ENCODE measurements at regions not wholly inside any gene's neighbourhood (a gene's known extent, or its start where the extent isn't known, plus 50 kb on each side); places are given as distances from the start of the nearest gene placed in this dataset.

DNA sequence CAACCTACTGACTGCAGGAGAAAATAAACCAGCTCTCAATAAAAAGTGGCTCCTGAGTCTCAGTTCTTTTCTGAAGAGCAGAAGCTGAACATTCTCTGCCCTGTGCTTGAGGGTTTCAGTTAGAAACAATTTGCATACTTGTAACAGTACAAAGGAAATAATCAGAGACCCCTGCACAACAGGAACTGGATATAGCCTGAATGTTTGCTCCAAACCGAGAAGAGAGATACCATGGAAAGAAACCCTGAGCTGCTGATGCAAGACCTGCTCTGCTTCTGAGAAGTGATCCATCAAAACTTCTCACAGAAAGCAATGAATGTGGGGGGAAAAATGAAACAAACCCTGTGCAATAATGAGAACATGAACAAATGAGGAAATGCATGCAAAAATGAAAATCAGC, 592.9 kb downstream of the SEMA5A start:
- H3K4me3 ChIP-seq (ENCODE audit: low read length): no peak overlapping the region
- no peak overlapping the region for H3K9ac ChIP-seq (ENCODE audit: low read depth, low read length)
- no peaks in the 10 kb centered on the region for H3K36me3 ChIP-seq (ENCODE audit: insufficient read depth, low read depth, low read length)
- H3K4me1 ChIP-seq (ENCODE audit: insufficient read depth, low read length): no peaks in the 10 kb centered on the region
- H3K9me3 ChIP-seq (ENCODE audit: insufficient read depth, low read depth, low read length): no peaks in the 10 kb centered on the region
- no peak overlapping the region for H3K27ac ChIP-seq (ENCODE audit: low read length)
- H3K27me3 ChIP-seq (ENCODE audit: insufficient read depth, low read length): no peaks in the 10 kb centered on the region

DNA sequence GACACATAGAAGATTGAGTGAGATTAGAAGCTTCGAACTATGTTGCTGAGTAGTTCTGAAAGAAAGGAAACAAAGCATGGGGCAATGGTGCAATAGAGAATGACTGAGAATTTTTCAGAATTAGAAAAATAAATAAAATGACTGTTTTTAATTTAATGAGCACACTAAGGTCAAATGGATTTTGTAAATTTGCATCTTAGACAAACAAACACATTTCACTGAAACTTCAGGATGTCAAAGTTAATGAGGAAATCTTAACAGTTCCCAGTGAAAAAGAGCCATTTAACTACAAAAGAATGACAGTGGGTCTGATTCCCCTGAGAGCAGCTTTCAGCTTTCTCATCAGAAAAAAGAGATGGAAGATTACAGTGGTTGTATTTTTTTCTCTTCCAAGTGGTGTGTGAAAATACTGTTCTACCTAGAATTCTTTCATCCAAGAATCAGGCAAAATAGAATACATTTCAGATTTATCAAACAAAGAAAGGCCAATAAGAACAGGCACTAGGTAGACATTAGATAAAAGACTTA, 591.9 kb downstream of the SEMA5A start:
- H3K36me3 ChIP-seq (ENCODE audit: insufficient read depth, low read depth, low read length): no peaks in the 10 kb centered on the region
- H3K9me3 ChIP-seq (ENCODE audit: insufficient read depth, low read depth, low read length): no peaks in the 10 kb centered on the region
- H3K27me3 ChIP-seq (ENCODE audit: insufficient read depth, low read length): no peaks in the 10 kb centered on the region
- no peaks in the 10 kb centered on the region for H3K4me1 ChIP-seq (ENCODE audit: insufficient read depth, low read length)
- no peak overlapping the region for H3K4me3 ChIP-seq (ENCODE audit: low read length)
- H3K9ac ChIP-seq (ENCODE audit: low read depth, low read length): no peak overlapping the region
- H3K27ac ChIP-seq (ENCODE audit: low read length): no peak overlapping the region

GRCh38 chr5:8954801-8955200, 591.1 kb downstream of the SEMA5A start:
- Histone ChIP-seq H3K9ac (ENCODE audit: low read depth, low read length) (no peak overlapping the region), H3K36me3 (ENCODE audit: insufficient read depth, low read depth, low read length) (no peaks in the 10 kb centered on the region), H3K9me3 (ENCODE audit: insufficient read depth, low read depth, low read length) (no peaks in the 10 kb centered on the region), H3K4me1 (ENCODE audit: insufficient read depth, low read length) (no peaks in the 10 kb centered on the region), H3K27me3 (ENCODE audit: insufficient read depth, low read length) (no peaks in the 10 kb centered on the region), H3K27ac (ENCODE audit: low read length) (no peak overlapping the region), H3K4me3 (ENCODE audit: low read length) (no peak overlapping the region)

DNA sequence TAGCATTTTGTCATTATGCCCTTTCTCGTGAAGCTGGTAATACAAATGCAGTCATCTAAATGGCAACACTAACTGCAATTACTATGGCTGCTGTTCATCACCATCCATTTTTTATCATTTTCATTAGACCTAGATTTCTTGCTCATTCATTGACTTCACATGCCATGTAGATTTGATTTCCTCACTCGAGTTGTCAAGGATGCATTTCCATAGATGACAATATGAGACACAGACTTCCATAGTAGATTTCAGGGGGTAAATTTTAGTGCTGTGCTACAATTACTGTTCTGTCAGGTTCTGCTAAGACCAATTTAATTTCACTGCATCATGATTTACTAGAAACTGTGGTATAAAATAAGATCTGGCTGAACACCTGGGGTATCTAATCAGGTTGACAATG, 589.2 kb downstream of the SEMA5A start:
- Histone ChIP-seq H3K4me1 (ENCODE audit: insufficient read depth, low read length) (no peaks in the 10 kb centered on the region), H3K27me3 (ENCODE audit: insufficient read depth, low read length) (no peaks in the 10 kb centered on the region), H3K9ac (ENCODE audit: low read depth, low read length) (no peak overlapping the region)

DNA sequence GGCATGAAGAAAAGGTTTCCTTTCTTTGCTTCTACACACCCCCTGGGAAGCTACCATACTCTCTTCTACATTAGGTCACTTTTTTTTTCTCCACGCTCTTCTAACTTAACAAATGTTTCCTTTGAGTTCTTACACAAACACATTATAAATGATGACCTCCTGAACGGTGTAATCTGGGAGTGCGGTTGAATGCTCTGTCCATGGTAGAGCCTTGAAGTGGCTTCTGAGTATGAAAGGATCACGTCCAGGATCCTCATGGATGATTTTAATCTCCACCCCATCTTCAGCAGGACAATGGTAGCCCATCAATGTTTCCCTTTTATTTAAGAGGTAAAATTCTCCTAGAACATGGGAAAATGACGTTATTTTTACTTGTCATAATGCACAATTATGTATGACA, 587.3 kb downstream of the SEMA5A start:
- no peaks in the 10 kb centered on the region for H3K27me3 ChIP-seq (ENCODE audit: insufficient read depth, low read length)
- no peaks in the 10 kb centered on the region for H3K9me3 ChIP-seq (ENCODE audit: insufficient read depth, low read depth, low read length)
- no peak overlapping the region for H3K4me3 ChIP-seq (ENCODE audit: low read length)
- no peak overlapping the region for H3K27ac ChIP-seq (ENCODE audit: low read length)
- no peak overlapping the region for H3K9ac ChIP-seq (ENCODE audit: low read depth, low read length)
- no peaks in the 10 kb centered on the region for H3K4me1 ChIP-seq (ENCODE audit: insufficient read depth, low read length)
- no peaks in the 10 kb centered on the region for H3K36me3 ChIP-seq (ENCODE audit: insufficient read depth, low read depth, low read length)

More for the DNA sequence above, 589.2 kb downstream of the SEMA5A start:
- Histone ChIP-seq H3K27ac (ENCODE audit: low read length) (no peak overlapping the region), H3K9me3 (ENCODE audit: insufficient read depth, low read depth, low read length) (no peaks in the 10 kb centered on the region), H3K36me3 (ENCODE audit: insufficient read depth, low read depth, low read length) (no peaks in the 10 kb centered on the region), H3K4me3 (ENCODE audit: low read length) (no peak overlapping the region)

DNA sequence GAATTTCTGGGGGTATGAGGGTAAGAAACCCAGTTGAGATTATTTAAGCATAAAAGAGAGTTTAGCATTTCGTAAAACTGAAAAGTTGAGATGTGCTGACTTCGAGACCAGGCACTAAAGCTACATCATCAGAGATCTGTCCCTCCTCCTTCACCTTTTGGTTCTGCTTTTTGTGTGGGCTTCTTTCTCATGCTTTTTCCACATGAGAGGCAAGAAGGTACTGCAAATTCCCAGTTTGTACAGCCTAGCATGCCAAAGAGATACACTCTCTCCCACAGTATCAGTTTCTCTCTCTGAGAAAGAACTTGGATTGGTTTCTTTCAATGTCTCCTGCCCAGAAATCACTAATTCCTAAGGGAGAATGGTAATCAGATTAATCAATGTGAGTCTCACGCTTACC, 584.7 kb downstream of the SEMA5A start:
- Histone ChIP-seq H3K4me3 (ENCODE audit: low read length) (no peak overlapping the region), H3K9me3 (ENCODE audit: insufficient read depth, low read depth, low read length) (no peaks in the 10 kb centered on the region), H3K4me1 (ENCODE audit: insufficient read depth, low read length) (no peaks in the 10 kb centered on the region), H3K36me3 (ENCODE audit: insufficient read depth, low read depth, low read length) (no peaks in the 10 kb centered on the region), H3K27me3 (ENCODE audit: insufficient read depth, low read length) (no peaks in the 10 kb centered on the region), H3K9ac (ENCODE audit: low read depth, low read length) (no peak overlapping the region), H3K27ac (ENCODE audit: low read length) (no peak overlapping the region)

- H3K27ac ChIP-seq (ENCODE audit: low read length): no peak overlapping the region
- no peak overlapping the region for H3K4me3 ChIP-seq (ENCODE audit: low read length)
- no peaks in the 10 kb centered on the region for H3K4me1 ChIP-seq (ENCODE audit: insufficient read depth, low read length)
- no peaks in the 10 kb centered on the region for H3K9me3 ChIP-seq (ENCODE audit: insufficient read depth, low read depth, low read length)
- H3K36me3 ChIP-seq (ENCODE audit: insufficient read depth, low read depth, low read length): no peaks in the 10 kb centered on the region
- H3K27me3 ChIP-seq (ENCODE audit: insufficient read depth, low read length): no peaks in the 10 kb centered on the region
- no peak overlapping the region for H3K9ac ChIP-seq (ENCODE audit: low read depth, low read length)
These were observed 583.9 kb downstream of the SEMA5A start for GRCh38 chr5:8961956-8962355.

DNA sequence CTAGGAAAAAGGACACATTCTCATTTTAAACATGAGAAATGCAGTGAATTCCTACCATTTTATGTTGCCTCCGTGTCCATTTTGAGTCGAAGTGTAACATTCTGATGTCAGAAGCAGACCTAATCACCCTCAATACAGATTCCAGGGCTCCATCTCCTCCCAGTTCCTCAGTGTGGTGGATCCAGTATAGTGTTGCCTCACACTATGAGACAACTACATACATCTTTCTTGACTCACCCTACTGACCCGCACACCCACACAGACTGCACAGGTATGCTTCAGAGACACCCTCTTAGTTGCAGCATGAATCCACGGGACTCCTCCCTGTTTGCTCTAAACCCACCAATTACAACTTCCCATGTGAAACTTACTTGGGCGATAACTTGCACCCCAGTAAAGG, 564.9 kb downstream of the SEMA5A start:
- no peak overlapping the region for H3K4me3 ChIP-seq (ENCODE audit: low read length)
- H3K4me1 ChIP-seq (ENCODE audit: insufficient read depth, low read length): no peaks in the 10 kb centered on the region
- H3K27me3 ChIP-seq (ENCODE audit: insufficient read depth, low read length): no peaks in the 10 kb centered on the region
- no peaks in the 10 kb centered on the region for H3K9me3 ChIP-seq (ENCODE audit: insufficient read depth, low read depth, low read length)
- no peak overlapping the region for H3K9ac ChIP-seq (ENCODE audit: low read depth, low read length)
- H3K36me3 ChIP-seq (ENCODE audit: insufficient read depth, low read depth, low read length): no peaks in the 10 kb centered on the region
- no peak overlapping the region for H3K27ac ChIP-seq (ENCODE audit: low read length)

DNA sequence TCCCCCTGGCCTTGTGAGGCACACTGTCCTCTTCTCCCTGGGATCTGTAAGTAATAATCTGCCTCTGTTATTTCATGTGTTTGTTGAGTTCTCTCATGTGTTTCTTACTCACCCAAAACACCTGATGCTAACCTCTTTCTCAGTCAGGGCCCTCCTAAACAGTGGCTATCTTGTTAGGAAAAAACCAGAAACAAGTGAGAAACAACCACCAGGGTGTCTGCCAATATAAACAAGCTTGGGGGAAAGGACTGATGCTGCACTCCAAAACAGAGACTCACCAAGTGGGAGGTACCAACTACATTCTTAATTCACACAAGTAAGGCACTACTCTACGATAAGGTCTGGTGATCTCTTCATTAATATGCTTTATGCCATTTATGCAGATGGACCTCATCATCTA, 564.4 kb downstream of the SEMA5A start:
- Histone ChIP-seq H3K27me3 (ENCODE audit: insufficient read depth, low read length) (no peaks in the 10 kb centered on the region), H3K4me1 (ENCODE audit: insufficient read depth, low read length) (no peaks in the 10 kb centered on the region), H3K4me3 (ENCODE audit: low read length) (no peak overlapping the region), H3K27ac (ENCODE audit: low read length) (no peak overlapping the region), H3K9ac (ENCODE audit: low read depth, low read length) (no peak overlapping the region), H3K36me3 (ENCODE audit: insufficient read depth, low read depth, low read length) (no peaks in the 10 kb centered on the region), H3K9me3 (ENCODE audit: insufficient read depth, low read depth, low read length) (no peaks in the 10 kb centered on the region)

GRCh38 chr5:8984386-8984785, 561.5 kb downstream of the SEMA5A start:
- H3K27ac ChIP-seq (ENCODE audit: low read length): no peak overlapping the region
- H3K4me3 ChIP-seq (ENCODE audit: low read length): no peak overlapping the region
- no peaks in the 10 kb centered on the region for H3K4me1 ChIP-seq (ENCODE audit: insufficient read depth, low read length)
- no peaks in the 10 kb centered on the region for H3K9me3 ChIP-seq (ENCODE audit: insufficient read depth, low read depth, low read length)
- no peaks in the 10 kb centered on the region for H3K36me3 ChIP-seq (ENCODE audit: insufficient read depth, low read depth, low read length)
- H3K27me3 ChIP-seq (ENCODE audit: insufficient read depth, low read length): no peaks in the 10 kb centered on the region
- H3K9ac ChIP-seq (ENCODE audit: low read depth, low read length): no peak overlapping the region
